ENCODE measurements at regions not wholly inside any gene's neighbourhood (a gene's known extent, or its start where the extent isn't known, plus 50 kb on each side); places are given as distances from the start of the nearest gene placed in this dataset.
"Not testable (repeated sequence)": the region's sequence is repeated elsewhere in the genome, so short reads cannot be mapped to it uniquely, and the experiment has no call there.

GRCh38 chr3:161631536-161631935, 134.9 kb downstream of the OTOL1 start:
- no peak overlapping the region for H3K4me2 ChIP-seq (replicated peaks; ENCODE audit: extremely low read depth, low read length, poor library complexity, severe bottlenecking)
- H3K9ac ChIP-seq (ENCODE audit: insufficient read depth, low read length, poor library complexity, severe bottlenecking): no peak overlapping the region
- H3K4me1 ChIP-seq (ENCODE audit: control insufficient read depth in 1 of 2, insufficient read depth in 2 of 2, low read length in 2 of 2): no peaks in the 10 kb centered on the region
- H3K36me3 ChIP-seq (replicated peaks in 1 of 2; ENCODE audit: control insufficient read depth in 1 of 2, insufficient read depth in 2 of 2, low read length in 2 of 2): no peaks in the 10 kb centered on the region
- Mint-ChIP-seq H3K27me3 (ENCODE audit: low read depth in 3 of 3) (no peaks in the 10 kb centered on the region), H3K4me3 (no peak overlapping the region), H3K9me3 (peaks cover 0 to 5% (median 2%) of the 10 kb centered on the region in 7 donors), H3K36me3 (no peaks in the 10 kb centered on the region), H3K27ac (no peak overlapping the region), H3K4me1 (no peaks in the 10 kb centered on the region)
- no peaks in the 10 kb centered on the region for H3K9me3 ChIP-seq (replicated peaks in 1 of 2; ENCODE audit: control insufficient read depth in 1 of 2, insufficient read depth in 1 of 2, low read length in 2 of 2)
- H3K4me3 ChIP-seq (replicated peaks in 1 of 3; ENCODE audit: low read depth in 2 of 3, low read length in 3 of 3): no peak overlapping the region
- TF ChIP-seq, protein P1, sequence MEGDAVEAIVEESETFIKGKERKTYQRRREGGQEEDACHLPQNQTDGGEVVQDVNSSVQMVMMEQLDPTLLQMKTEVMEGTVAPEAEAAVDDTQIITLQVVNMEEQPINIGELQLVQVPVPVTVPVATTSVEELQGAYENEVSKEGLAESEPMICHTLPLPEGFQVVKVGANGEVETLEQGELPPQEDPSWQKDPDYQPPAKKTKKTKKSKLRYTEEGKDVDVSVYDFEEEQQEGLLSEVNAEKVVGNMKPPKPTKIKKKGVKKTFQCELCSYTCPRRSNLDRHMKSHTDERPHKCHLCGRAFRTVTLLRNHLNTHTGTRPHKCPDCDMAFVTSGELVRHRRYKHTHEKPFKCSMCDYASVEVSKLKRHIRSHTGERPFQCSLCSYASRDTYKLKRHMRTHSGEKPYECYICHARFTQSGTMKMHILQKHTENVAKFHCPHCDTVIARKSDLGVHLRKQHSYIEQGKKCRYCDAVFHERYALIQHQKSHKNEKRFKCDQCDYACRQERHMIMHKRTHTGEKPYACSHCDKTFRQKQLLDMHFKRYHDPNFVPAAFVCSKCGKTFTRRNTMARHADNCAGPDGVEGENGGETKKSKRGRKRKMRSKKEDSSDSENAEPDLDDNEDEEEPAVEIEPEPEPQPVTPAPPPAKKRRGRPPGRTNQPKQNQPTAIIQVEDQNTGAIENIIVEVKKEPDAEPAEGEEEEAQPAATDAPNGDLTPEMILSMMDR (IDR thresholded peaks at IDR 0.05): no peak
- H4K20me1 ChIP-seq (ENCODE audit: insufficient read depth, low read length): no peaks in the 10 kb centered on the region
- H3K27me3 ChIP-seq (ENCODE audit: control insufficient read depth in 2 of 2, insufficient read depth in 2 of 2, low read length in 2 of 2): no peaks in the 10 kb centered on the region
- no peak for DNase-seq
- H3K79me2 ChIP-seq (ENCODE audit: insufficient read depth, low read length): no peaks in the 10 kb centered on the region
- H2AFZ ChIP-seq (ENCODE audit: insufficient read depth, low read depth, low read length, poor library complexity, severe bottlenecking): no peak overlapping the region
- no peak overlapping the region for H3K27ac ChIP-seq (ENCODE audit: low read depth in 1 of 2, low read length in 2 of 2)
- intact Hi-C loops (cut with micrococcal nuclease): no loop called here

GRCh38 chr3:161637559-161637958, 141.0 kb downstream of the OTOL1 start:
- no peaks in the 10 kb centered on the region for H3K27me3 ChIP-seq (ENCODE audit: control insufficient read depth in 2 of 2, insufficient read depth in 2 of 2, low read length in 2 of 2)
- no peak overlapping the region for H3K27ac ChIP-seq (ENCODE audit: low read depth in 1 of 2, low read length in 2 of 2)
- H3K4me3 ChIP-seq (replicated peaks in 1 of 3; ENCODE audit: low read depth in 2 of 3, low read length in 3 of 3): no peak overlapping the region
- no peaks in the 10 kb centered on the region for H3K4me1 ChIP-seq (ENCODE audit: control insufficient read depth in 1 of 2, insufficient read depth in 2 of 2, low read length in 2 of 2)
- no peaks in the 10 kb centered on the region for H3K79me2 ChIP-seq (ENCODE audit: insufficient read depth, low read length)
- WGBS (ENCODE audit: insufficient coverage): 100% methylated on average over 1 of the region's 2 CpGs
- H3K36me3 ChIP-seq (replicated peaks in 1 of 2; ENCODE audit: control insufficient read depth in 1 of 2, insufficient read depth in 2 of 2, low read length in 2 of 2): no peaks in the 10 kb centered on the region
- H3K9ac ChIP-seq (ENCODE audit: insufficient read depth, low read length, poor library complexity, severe bottlenecking): no peak overlapping the region
- Mint-ChIP-seq H3K36me3 (no peaks in the 10 kb centered on the region), H3K4me1 (no peaks in the 10 kb centered on the region), H3K27me3 (ENCODE audit: low read depth in 3 of 3) (no peaks in the 10 kb centered on the region), H3K9me3 (peaks cover 0 to 5% (median 0%) of the 10 kb centered on the region in 7 donors), H3K27ac (no peak overlapping the region), H3K4me3 (no peak overlapping the region)
- TF ChIP-seq, protein P1 (IDR thresholded peaks at IDR 0.05): no peak
- no peak for DNase-seq
- H2AFZ ChIP-seq (ENCODE audit: insufficient read depth, low read depth, low read length, poor library complexity, severe bottlenecking): no peak overlapping the region
- H3K9me3 ChIP-seq (replicated peaks in 1 of 2; ENCODE audit: control insufficient read depth in 1 of 2, insufficient read depth in 1 of 2, low read length in 2 of 2): no peaks in the 10 kb centered on the region
- intact Hi-C loops (cut with micrococcal nuclease): no loop called here
- no peaks in the 10 kb centered on the region for H4K20me1 ChIP-seq (ENCODE audit: insufficient read depth, low read length)
- no peak overlapping the region for H3K4me2 ChIP-seq (replicated peaks; ENCODE audit: extremely low read depth, low read length, poor library complexity, severe bottlenecking)

- H3K27ac ChIP-seq (ENCODE audit: low read depth in 1 of 2, low read length in 2 of 2); H3K27me3 Mint-ChIP-seq (ENCODE audit: low read depth in 3 of 3); H3K4me3 ChIP-seq (replicated peaks in 1 of 3; ENCODE audit: low read depth in 2 of 3, low read length in 3 of 3); H3K4me1 Mint-ChIP-seq; H3K9me3 ChIP-seq (replicated peaks in 1 of 2; ENCODE audit: control insufficient read depth in 1 of 2, insufficient read depth in 1 of 2, low read length in 2 of 2); H3K27me3 ChIP-seq (ENCODE audit: control insufficient read depth in 2 of 2, insufficient read depth in 2 of 2, low read length in 2 of 2); H3K4me3 Mint-ChIP-seq; H3K4me1 ChIP-seq (ENCODE audit: control insufficient read depth in 1 of 2, insufficient read depth in 2 of 2, low read length in 2 of 2); H2AFZ ChIP-seq (ENCODE audit: insufficient read depth, low read depth, low read length, poor library complexity, severe bottlenecking); H3K79me2 ChIP-seq (ENCODE audit: insufficient read depth, low read length); intact Hi-C loops (cut with micrococcal nuclease); H3K36me3 Mint-ChIP-seq; H3K27ac Mint-ChIP-seq; H4K20me1 ChIP-seq (ENCODE audit: insufficient read depth, low read length); DNase-seq; H3K9me3 Mint-ChIP-seq; H3K9ac ChIP-seq (ENCODE audit: insufficient read depth, low read length, poor library complexity, severe bottlenecking); H3K4me2 ChIP-seq (replicated peaks; ENCODE audit: extremely low read depth, low read length, poor library complexity, severe bottlenecking); H3K36me3 ChIP-seq (replicated peaks in 1 of 2; ENCODE audit: control insufficient read depth in 1 of 2, insufficient read depth in 2 of 2, low read length in 2 of 2): not testable (repeated sequence)
- WGBS (ENCODE audit: insufficient coverage): 100% methylated on average over 2 of the region's 5 CpGs
Observed at GRCh38 chr3:161639095-161639494, 142.5 kb downstream of the OTOL1 start.

All from CD14-positive monocyte (primary cell).